Stimulated activated CD8-positive, alpha-beta memory T cell treated with anti-CD3 and anti-CD28 coated beads, Interleukin-4, amount 100 ng/mL, for 24 hours (primary cell): ENCODE measurements at regions not wholly inside any gene's neighbourhood (a gene's known extent, or its start where the extent isn't known, plus 50 kb on each side); places are given as distances from the start of the nearest gene placed in this dataset.

ENCODE experiments used
- DNase-seq: peaks from one replicate; pipeline ENCODE4 v3.0.0-alpha.2; 2020; ENCODE audit warnings: low read depth

DNA sequence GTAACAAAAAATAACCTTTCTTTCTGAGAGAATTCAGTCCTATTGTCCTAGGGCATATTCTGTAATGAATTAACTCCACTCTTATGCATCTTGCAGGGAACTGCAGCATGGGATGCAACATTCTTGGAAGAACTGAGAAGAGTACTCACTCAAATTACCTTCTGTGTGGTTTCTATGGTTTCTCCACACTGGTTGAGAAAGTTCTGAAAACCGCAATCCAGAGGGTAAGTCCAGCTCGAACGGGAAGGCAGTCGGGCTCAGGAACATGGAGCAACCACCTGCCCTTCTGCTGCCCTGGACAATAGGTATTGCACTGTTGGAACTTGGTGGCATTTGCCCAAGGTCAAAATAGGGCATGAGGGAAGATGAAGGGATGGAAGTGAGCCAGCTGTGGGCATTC, 59.6 kb upstream of the CDK13 start:
- DNase-seq, result no peak

DNA sequence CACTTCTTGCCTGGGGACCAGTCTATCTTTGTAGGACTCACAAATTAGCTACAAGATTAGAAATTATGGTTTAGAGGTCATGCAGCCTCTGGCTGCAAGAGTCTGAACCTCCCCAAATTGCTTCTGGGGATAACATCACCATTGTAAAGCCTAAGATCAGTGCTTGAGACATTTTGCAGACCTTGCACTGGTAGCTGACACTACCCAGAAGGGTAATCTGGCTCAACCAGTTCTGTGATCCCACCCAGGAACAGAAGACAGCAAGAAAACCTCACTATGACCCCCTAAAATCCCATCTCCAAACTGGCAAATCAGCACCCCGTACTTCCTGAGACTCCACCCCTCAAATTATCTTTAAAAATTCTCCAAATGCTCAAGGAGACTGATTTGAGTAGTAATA, 58.2 kb upstream of the CDK13 start:
- DNase-seq, result no peak

- no peak for DNase-seq
Observed at GRCh38 chr7:39892361-39892760, 57.7 kb upstream of the CDK13 start.

GRCh38 chr7:39894904-39895303, 55.2 kb upstream of the CDK13 start:
- no peak for DNase-seq

GRCh38 chr7:39896840-39897239, 53.2 kb upstream of the CDK13 start:
- no peak for DNase-seq

DNA sequence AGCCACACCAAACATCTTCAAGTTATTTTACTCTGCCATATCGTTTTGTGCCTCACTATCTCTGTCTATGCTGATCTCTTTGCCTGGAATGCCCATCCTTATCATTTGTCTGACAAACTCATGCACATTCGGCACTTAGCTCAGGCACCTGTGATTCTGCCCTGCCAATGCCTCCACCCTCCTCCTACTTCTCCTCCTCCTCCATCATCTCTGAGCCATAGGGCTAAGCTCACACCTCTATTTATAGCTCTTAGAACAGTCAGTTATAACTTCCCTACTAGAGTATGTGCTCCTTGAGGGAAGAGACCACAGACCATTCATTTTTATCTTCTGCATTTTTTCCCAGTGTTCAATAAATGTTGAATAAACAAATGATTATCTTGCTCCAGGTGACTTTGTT, 51.2 kb upstream of the CDK13 start:
- no peak for DNase-seq
